HG03064 (cell line): ENCODE measurements at regions not wholly inside any gene's neighbourhood (a gene's known extent, or its start where the extent isn't known, plus 50 kb on each side); places are given as distances from the start of the nearest gene placed in this dataset.

Source experiments
- ATAC-seq: cut with Tn5 transposase; IDR thresholded peaks from one replicate; pipeline ENCODE4 v1.9.1; 2021; ENCODE audit warnings: low read depth; ENCODE audit not compliant: unreplicated experiment

DNA sequence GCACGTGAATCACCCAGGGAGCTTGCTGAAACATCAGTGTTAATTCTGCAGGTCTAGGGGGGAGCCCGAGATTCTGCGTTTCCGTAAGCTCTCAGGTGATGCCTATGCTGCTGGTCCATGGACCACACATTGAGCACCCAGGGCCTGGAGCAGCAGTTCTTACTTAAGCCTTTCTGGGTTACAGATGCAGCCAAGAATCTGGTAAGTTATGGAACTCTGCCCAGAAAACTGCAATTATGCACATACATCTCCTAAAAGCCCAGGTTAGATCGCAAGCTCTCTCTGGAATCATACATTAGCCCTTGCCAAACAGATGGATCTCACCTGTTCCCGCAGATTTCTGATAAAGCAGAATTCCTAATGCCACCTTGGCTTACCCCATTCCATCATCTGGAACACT lies 265.9 kb upstream of the SALL1 start:
- no peak for ATAC-seq

- ATAC-seq = no peak
These were observed 259.1 kb upstream of the SALL1 start for GRCh38 chr16:51410125-51410524.

- no peak for ATAC-seq
These were observed 258.1 kb upstream of the SALL1 start for GRCh38 chr16:51409001-51409675.

DNA sequence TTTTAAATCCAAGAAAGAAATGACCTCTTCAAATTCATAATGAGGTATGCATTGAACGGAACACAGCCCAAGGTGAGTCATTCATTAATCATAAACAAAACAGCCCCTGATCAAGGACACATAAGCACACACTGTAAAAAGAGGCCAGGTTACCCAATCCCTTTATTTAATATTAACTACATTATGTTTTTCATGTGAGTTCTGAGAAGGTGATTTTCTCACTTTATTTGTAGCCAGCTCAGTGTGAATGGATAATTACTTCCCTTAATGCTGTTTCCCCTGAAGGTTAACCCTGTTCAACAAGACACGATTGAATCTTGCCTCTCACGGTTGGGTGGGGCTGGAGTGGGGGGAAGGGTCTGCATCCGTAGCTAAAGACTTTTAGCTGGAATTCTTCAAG lies 257.3 kb upstream of the SALL1 start:
- ATAC-seq = no peak

DNA sequence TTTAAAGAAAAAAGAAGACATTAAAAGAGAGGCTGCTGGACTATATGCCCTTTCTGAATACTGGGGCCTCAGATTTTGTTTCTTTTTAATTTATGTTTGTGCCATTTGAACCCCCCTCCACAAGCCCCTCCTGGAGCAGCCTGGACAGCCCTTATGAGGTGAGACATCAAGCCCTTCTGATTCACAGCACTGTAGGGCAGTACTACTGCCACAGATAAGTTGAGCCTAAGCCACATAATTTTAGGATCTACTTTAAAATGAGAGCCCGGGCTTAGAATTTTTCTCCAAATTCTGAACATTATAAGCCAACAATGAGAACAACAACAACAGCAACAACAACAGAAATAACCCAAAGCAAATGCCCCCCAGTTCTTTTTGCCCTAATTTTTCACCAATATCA lies 256.9 kb upstream of the SALL1 start:
- ATAC-seq = no peak

GRCh38 chr16:51407199-51407598 lies 256.1 kb upstream of the SALL1 start:
- ATAC-seq = no peak

- no peak for ATAC-seq
These were observed 254.3 kb upstream of the SALL1 start for GRCh38 chr16:51405361-51405760.

GRCh38 chr16:51404386-51404785 lies 253.3 kb upstream of the SALL1 start:
- ATAC-seq = no peak

DNA sequence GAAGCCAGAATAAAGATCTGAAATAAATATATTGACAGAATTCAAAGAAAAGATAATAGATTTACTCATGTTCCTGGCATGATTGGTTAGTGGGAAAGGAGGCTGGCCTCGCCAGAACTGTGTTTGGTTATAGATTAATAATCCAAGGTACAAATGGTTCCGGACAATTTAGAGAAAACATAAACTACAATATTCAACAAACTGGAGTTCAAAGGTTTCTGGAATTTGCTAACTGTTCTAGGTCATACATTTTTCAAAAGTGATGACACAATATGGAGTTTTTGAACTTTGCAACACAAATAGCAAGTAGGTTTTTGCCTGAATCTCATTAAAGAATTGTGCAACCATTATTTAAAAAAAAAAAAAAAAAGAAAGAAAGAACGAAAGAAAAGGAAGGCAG lies 251.7 kb upstream of the SALL1 start:
- ATAC-seq = no peak

GRCh38 chr16:51402298-51402697 lies 251.2 kb upstream of the SALL1 start:
- no peak for ATAC-seq

GRCh38 chr16:51401673-51402072 lies 250.6 kb upstream of the SALL1 start:
- no peak for ATAC-seq

DNA sequence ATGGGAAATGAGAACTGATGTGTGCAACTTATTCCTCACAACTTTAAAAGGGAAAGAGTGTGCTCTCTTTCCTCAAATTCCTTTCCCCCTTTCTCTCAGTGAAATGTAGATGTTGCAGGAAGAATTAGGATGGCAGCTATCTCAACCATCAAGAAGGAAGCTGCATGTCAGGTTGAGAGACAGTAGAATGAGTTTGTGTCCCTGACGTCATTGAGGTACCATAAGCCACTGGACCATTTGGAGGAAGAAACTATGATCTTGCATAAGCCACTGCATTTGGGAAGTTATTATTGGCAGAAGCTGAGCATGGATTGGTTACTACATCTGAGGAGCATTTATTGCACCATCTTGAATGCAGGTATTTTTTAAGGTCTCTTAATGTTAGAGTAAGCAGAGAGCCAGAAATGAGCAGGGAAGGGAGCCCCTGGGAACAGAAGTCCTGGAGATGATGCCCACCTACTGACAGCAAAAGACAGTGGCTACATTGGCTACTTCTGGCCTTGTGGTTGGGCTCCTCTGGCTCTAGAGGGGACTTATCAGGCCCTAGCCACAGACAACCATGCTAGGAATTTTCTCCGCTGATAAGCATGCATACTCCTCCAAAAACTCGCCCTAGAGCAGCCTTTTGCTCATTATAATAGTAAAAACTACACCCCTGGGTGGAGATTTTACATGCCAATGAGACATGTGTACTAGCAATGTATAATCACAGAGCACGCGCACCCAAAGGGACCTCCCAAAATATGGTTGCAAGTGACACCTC lies 249.0 kb upstream of the SALL1 start:
- ATAC-seq = no peak

DNA sequence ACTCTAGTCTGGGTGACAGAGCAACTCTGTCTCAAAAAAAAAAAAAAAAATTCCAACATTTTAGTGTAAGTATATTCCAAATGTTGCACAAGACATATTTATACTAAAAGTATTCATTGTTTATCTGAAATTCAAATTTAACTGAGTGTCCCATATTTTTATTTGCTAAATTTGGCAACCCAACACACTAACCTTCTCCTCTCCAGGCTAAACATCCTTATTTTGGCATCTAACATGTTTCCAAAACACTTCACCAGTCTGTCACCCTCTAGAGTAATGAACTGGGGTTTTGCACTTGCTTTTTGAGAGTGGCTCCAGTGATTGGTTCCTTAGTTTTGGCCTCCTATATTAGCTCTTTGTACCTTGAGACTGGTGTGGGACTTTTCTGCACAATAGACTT lies 243.4 kb upstream of the SALL1 start:
- no peak for ATAC-seq

DNA sequence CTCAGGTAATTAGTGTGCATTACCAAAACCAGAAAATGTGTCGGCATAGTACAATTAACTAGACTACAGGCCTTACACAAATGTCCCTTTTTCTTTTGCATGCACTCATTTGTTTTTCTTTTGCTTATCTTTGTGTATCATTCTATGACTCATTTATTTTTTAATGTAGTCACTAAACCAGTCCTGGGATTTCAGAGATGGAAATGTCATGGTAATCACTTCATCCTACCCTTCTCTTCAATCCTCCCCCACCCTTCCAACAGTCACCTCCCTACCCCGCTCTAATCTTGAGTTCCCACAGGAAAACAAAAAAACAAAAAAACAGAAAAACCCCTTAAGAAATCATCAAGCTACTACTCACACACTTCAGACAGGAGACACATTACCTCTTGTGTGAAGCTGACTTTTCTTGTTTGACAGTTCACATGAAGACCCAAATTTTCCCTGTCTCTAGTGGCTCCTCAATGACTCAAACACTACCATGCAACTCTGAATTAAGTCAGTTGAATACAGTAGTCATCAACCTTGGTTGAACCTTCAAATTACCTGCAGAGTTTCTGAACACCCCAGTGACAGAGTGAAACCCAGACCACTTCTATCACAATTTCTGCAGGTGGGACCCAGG lies 242.4 kb upstream of the SALL1 start:
- no peak for ATAC-seq

DNA sequence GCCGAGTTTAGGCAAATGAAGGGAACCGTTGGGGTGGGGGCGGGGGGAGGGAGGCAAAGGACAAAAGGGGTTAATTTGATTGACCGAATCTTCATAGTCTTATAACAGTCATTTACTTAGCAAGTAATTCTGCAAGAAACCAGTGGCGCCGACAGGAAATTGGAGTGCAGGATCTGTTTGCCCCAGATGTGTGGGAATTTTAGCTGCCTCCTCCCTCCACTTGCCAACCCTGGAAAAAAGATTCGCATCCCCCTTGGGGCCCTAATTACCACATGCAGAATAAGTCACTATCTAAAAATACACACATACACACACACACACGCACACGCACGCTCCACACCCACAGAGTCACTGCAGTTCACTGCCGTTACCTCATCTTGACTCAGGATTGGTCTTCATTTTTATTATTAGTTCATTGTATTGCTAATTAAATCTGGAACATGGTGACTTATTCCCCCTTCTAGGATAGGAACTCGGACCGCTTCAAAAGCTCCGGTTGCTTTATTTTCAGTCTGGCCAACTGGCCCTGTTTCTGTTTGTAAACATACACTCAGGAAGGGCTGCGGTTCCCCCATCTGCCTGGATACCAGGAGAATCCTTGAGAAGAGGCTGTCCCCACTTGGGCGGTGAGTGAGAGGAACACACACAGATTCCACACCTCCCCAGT lies 241.6 kb upstream of the SALL1 start:
- ATAC-seq = no peak

- no peak for ATAC-seq
These were observed 240.9 kb upstream of the SALL1 start for GRCh38 chr16:51391798-51392511.

- no peak for ATAC-seq
These were observed 239.8 kb upstream of the SALL1 start for GRCh38 chr16:51390877-51391276.

GRCh38 chr16:51389881-51390280 lies 238.8 kb upstream of the SALL1 start:
- no peak for ATAC-seq

- no peak for ATAC-seq
These were observed 237.5 kb upstream of the SALL1 start for GRCh38 chr16:51388516-51388951.

GRCh38 chr16:51383909-51384308 lies 232.8 kb upstream of the SALL1 start:
- no peak for ATAC-seq

GRCh38 chr16:51382940-51383339 lies 231.9 kb upstream of the SALL1 start:
- no peak for ATAC-seq
